ENCODE measurements at regions not wholly inside any gene's neighbourhood (a gene's known extent, or its start where the extent isn't known, plus 50 kb on each side); places are given as distances from the start of the nearest gene placed in this dataset.

GRCh38 chr12:27859648-27860047, 79.6 kb upstream of the MANSC4 start:
- TF ChIP-seq CTCF (conservative IDR thresholded peaks at IDR 0.05; ENCODE audit: low read depth, low read length) (no peak), EZH2 (IDR thresholded peaks at IDR 0.05; ENCODE audit: borderline replicate concordance, low read depth, low read length, poor library complexity, severe bottlenecking) (no peak)
